PC-3 (cell line): ENCODE measurements at regions not wholly inside any gene's neighbourhood (a gene's known extent, or its start where the extent isn't known, plus 50 kb on each side); places are given as distances from the start of the nearest gene placed in this dataset.

Source experiments
- ATAC-seq: fragments of 200-7000 bp; cut with Tn5 transposase; 2 replicates; pipeline ENCODE4 v1.9.1; 2020; ENCODE audit warnings: mild to moderate bottlenecking, moderate library complexity
- BruUV-seq: library from RNA; stranded (reverse); fragments of 400-500 nt; replicated peaks from 2 replicates; lab custom pipeline; 2021; lab: Mats Ljungman, UMichigan
- CTCF ChIA-PET: fragments of 300-600 bp; sonication (Branson Sonifier 250); formaldehyde crosslinking; loops from one replicate; lab custom pipeline; 2022; ENCODE audit warnings: antibody characterized with exemption; lab: Charles Lee
- POLR2A ChIA-PET: fragments of 300-600 bp; sonication (Branson Sonifier 250); formaldehyde crosslinking; loops from one replicate; lab custom pipeline; 2022; ENCODE audit warnings: antibody characterized with exemption; ENCODE audit not compliant: unreplicated experiment; lab: Charles Lee
- DNase-seq: peaks from one replicate; pipeline ENCODE4 v3.0.0-alpha.2; 2015
- H2AFZ ChIP-seq: fragments of 300-600 bp; sonication (generic); 2 replicates; pipeline ENCODE4 v1.6.0; 2016; ENCODE audit warnings: antibody characterized with exemption, low read length
- H3F3A ChIP-seq: fragments of 300-600 bp; sonication (generic); one replicate; pipeline ENCODE4 v1.6.0; 2017; ENCODE audit warnings: antibody characterized with exemption, low read length, control low read depth, mild to moderate bottlenecking; ENCODE audit not compliant: unreplicated experiment
- H3K27ac ChIP-seq: fragments of 300-600 bp; sonication (generic); 2 replicates; pipeline ENCODE4 v1.5.1; 2016; ENCODE audit warnings: mild to moderate bottlenecking, low read length
- H3K27me3 ChIP-seq: fragments of 300-600 bp; sonication (generic); 2 replicates; pipeline ENCODE4 v1.6.1; 2016; ENCODE audit warnings: low read length, mixed read lengths
- H3K36me3 ChIP-seq: fragments of 300-600 bp; sonication (generic); 2 replicates; pipeline ENCODE4 v1.6.1; 2016; ENCODE audit warnings: low read depth, mixed run types, low read length, mixed read lengths
- H3K4me1 ChIP-seq: fragments of 300-600 bp; sonication (generic); 2 replicates; pipeline ENCODE4 v1.5.1; 2016; ENCODE audit warnings: low read length; ENCODE audit not compliant: insufficient read depth
- H3K4me2 ChIP-seq: fragments of 300-600 bp; sonication (generic); 2 replicates; pipeline ENCODE4 v1.6.0; 2016; ENCODE audit warnings: low read length
- H3K4me3 ChIP-seq: fragments of 300-600 bp; sonication (generic); 2 replicates; pipeline ENCODE4 v1.5.1; 2016; ENCODE audit warnings: mild to moderate bottlenecking, low read length, mixed read lengths
- H3K79me2 ChIP-seq: fragments of 300-600 bp; sonication (generic); 2 replicates; pipeline ENCODE4 v1.6.1; 2017; ENCODE audit warnings: low read length, mixed read lengths
- H3K9ac ChIP-seq: fragments of 300-600 bp; sonication (generic); 2 replicates; pipeline ENCODE4 v1.6.0; 2016; ENCODE audit warnings: mild to moderate bottlenecking, low read length
- H3K9me2 ChIP-seq: fragments of 300-600 bp; sonication (generic); replicated peaks from 2 replicates; pipeline ENCODE4 v1.6.1; 2016; ENCODE audit warnings: mixed run types, low read length, mixed read lengths
- H3K9me3 ChIP-seq: fragments of 300-600 bp; sonication (generic); 2 replicates; pipeline ENCODE4 v1.6.1; 2016; ENCODE audit warnings: low read length, mixed read lengths
- H4K20me1 ChIP-seq: fragments of 300-600 bp; sonication (generic); 2 replicates; pipeline ENCODE4 v1.6.1; 2016; ENCODE audit warnings: low read length, mixed read lengths
- EZH2 ChIP-seq: fragments of 300-600 bp; sonication (generic); IDR thresholded peaks from one replicate; pipeline ENCODE4 v1.6.1; 2017; ENCODE audit warnings: antibody characterized with exemption, mild to moderate bottlenecking, low read length; ENCODE audit not compliant: unreplicated experiment
- EZH2phosphoT487 ChIP-seq: fragments of 300-600 bp; sonication (generic); IDR thresholded peaks from 2 replicates; pipeline ENCODE4 v1.6.1; 2018; ENCODE audit warnings: mild to moderate bottlenecking, antibody characterized with exemption, low read length, borderline replicate concordance
- intact Hi-C: fragments of 100-400 bp; cut with micrococcal nuclease; formaldehyde crosslinking; loops from 2 replicates; pipeline ENCODE4 v1.9.0; 2023
- TF ChIP-seq, protein P1 (sequence below): fragments of 300-600 bp; sonication (generic); conservative IDR thresholded peaks from 2 replicates; pipeline ENCODE4 v1.5.1; 2017; ENCODE audit warnings: antibody characterized with exemption, low read depth, mild to moderate bottlenecking, low read length

DNA sequence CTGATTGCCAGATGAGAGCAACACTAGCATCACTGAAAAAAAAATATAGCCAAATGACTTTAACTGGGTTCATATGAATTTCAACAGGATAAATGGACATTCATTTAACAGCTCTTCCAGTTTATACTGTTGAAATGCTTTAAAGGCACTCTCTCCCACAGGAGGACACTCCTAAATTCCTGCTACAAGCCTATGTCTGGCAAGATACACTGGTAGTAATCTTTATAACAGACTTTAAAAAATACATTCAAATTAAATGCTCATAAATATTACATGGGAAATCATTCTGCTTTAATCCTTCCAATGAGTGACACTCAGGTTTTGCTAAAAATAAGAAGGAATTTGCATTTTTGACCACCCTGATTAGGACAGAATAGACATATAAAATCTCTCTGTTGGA is 526.7 kb upstream of the ADAMTS5 start:
- Histone ChIP-seq H3K9me3 (no peaks in the 10 kb centered on the region), H3K27ac (no peak overlapping the region), H3K79me2 (no peaks in the 10 kb centered on the region), H3F3A (no peaks in the 10 kb centered on the region), H3K9me2 (no peaks in the 10 kb centered on the region), H3K4me1 (no peaks in the 10 kb centered on the region), H2AFZ (no peak overlapping the region), H3K4me3 (no peak overlapping the region), H3K4me2 (no peak overlapping the region), H3K27me3 (no peaks in the 10 kb centered on the region), H3K36me3 (no peaks in the 10 kb centered on the region), H3K9ac (no peak overlapping the region), H4K20me1 (no peaks in the 10 kb centered on the region)
- DNase-seq (no peak), ATAC-seq (no peak)
- TF ChIP-seq EZH2phosphoT487: no peak
- TF ChIP-seq, protein P1, sequence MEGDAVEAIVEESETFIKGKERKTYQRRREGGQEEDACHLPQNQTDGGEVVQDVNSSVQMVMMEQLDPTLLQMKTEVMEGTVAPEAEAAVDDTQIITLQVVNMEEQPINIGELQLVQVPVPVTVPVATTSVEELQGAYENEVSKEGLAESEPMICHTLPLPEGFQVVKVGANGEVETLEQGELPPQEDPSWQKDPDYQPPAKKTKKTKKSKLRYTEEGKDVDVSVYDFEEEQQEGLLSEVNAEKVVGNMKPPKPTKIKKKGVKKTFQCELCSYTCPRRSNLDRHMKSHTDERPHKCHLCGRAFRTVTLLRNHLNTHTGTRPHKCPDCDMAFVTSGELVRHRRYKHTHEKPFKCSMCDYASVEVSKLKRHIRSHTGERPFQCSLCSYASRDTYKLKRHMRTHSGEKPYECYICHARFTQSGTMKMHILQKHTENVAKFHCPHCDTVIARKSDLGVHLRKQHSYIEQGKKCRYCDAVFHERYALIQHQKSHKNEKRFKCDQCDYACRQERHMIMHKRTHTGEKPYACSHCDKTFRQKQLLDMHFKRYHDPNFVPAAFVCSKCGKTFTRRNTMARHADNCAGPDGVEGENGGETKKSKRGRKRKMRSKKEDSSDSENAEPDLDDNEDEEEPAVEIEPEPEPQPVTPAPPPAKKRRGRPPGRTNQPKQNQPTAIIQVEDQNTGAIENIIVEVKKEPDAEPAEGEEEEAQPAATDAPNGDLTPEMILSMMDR: no peak
- TF ChIP-seq EZH2: no peak
- no TSS peak for BruUV-seq
- CTCF ChIA-PET: no interaction called here
- intact Hi-C loops: no loop called here
- POLR2A ChIA-PET: no interaction called here

DNA sequence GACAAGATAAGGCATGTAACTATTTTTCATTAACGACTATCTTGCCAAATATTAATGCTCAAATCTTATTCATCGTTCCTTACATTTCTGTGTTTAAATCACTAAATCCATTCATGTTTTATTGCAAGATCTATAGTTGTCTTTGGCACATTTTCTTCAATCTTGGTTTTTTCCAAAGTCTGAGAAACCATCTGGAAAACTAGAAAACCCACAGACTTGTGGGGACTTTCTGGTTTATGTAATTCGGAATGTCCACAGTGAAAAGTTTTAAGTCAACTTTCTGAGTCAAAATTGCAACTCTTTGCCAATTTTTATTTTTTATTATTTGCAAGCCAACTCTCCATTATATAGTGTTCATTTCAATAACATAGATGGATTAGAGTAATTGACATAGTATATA is 520.8 kb upstream of the ADAMTS5 start:
- H3K27me3 ChIP-seq: no peaks in the 10 kb centered on the region
- no peaks in the 10 kb centered on the region for H3K79me2 ChIP-seq
- intact Hi-C loops: no loop called here
- no TSS peak for BruUV-seq
- ATAC-seq: no peak
- TF ChIP-seq EZH2: no peak
- no peak for TF ChIP-seq EZH2phosphoT487
- TF ChIP-seq, protein P1: no peak
- H3K4me3 ChIP-seq: no peak overlapping the region
- POLR2A ChIA-PET: no interaction called here
- no peak for DNase-seq
- H4K20me1 ChIP-seq: no peaks in the 10 kb centered on the region
- H3K4me2 ChIP-seq: no peak overlapping the region
- CTCF ChIA-PET: no interaction called here
- no peaks in the 10 kb centered on the region for H3K36me3 ChIP-seq
- H3K9me3 ChIP-seq: no peaks in the 10 kb centered on the region
- no peak overlapping the region for H3K9ac ChIP-seq
- H3K4me1 ChIP-seq: no peaks in the 10 kb centered on the region
- H3F3A ChIP-seq: no peaks in the 10 kb centered on the region
- H3K9me2 ChIP-seq: no peaks in the 10 kb centered on the region
- no peak overlapping the region for H3K27ac ChIP-seq
- no peak overlapping the region for H2AFZ ChIP-seq

DNA sequence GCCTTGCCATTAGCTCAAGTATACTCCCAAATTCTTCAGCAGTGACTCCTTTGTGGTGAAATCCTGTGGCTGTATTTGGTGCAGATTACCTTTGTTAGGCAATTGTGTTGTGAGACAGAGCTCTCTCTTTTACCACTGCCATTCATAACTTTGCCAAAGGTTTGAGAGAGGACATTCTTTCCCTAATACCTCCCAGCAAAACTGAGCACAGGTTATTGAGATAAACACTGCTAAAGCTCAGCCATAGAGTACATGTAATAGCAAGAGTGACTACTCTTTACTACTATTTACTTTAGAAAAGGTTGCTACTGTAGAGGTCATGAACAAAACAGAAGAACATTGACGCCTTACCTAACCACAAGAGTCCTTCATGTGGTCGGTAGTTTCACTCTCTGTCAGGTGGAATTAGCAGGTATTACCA is 514.0 kb upstream of the ADAMTS5 start:
- TF ChIP-seq, protein P1: no peak
- TF ChIP-seq EZH2phosphoT487: no peak
- no peak for TF ChIP-seq EZH2
- H3K9ac ChIP-seq: no peak overlapping the region
- H3K4me2 ChIP-seq: no peak overlapping the region
- no TSS peak for BruUV-seq
- no peak overlapping the region for H2AFZ ChIP-seq
- ChIA-PET POLR2A (no interaction called here), CTCF (interaction anchor here (0.7 kb wide), 1 partner anchor 1429 kb away, joined by 3 read pairs; no protein-coding TSS in a partner anchor)
- H3K9me2 ChIP-seq: no peaks in the 10 kb centered on the region
- no peaks in the 10 kb centered on the region for H3F3A ChIP-seq
- no peaks in the 10 kb centered on the region for H3K4me1 ChIP-seq
- DNase-seq: peak; percentile 17
- no peak overlapping the region for H3K4me3 ChIP-seq
- intact Hi-C loops: no loop called here
- H3K36me3 ChIP-seq: no peaks in the 10 kb centered on the region
- 0 out of 2 replicates have a peak, but pooled peaks cover 5% of the 10 kb centered on the region for H3K9me3 ChIP-seq
- no peak overlapping the region for H3K27ac ChIP-seq
- no peaks in the 10 kb centered on the region for H3K79me2 ChIP-seq
- peak; percentile 61 for ATAC-seq
- no peaks in the 10 kb centered on the region for H3K27me3 ChIP-seq
- H4K20me1 ChIP-seq: no peaks in the 10 kb centered on the region
